ENCODE measurements at regions not wholly inside any gene's neighbourhood (a gene's known extent, or its start where the extent isn't known, plus 50 kb on each side); places are given as distances from the start of the nearest gene placed in this dataset.
"Not testable (repeated sequence)": the region's sequence is repeated elsewhere in the genome, so short reads cannot be mapped to it uniquely, and the experiment has no call there.

DNA sequence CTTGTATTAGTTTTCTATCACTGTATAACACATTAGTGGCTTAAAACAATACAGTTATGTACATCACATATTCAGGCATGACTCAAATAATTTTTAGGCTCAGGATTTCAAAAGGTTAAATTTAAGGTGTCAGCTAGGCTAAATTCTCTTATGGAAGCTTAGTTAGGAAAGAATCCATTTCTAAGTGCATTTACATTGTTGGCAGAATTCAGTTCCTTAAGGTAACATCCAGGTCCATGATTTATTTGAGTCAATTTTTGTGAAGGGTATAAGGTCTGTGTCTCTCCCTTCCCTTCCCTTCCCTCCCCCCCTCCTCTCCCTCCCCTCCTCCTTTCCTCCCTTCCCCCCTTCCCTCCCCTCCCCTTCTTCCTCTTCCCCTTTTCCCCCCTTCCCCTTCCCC is 399.0 kb upstream of the CNTN5 start:
- no peak for DNase-seq

- no peak for DNase-seq
Measured at GRCh38 chr11:98625526-98625925, 395.2 kb upstream of the CNTN5 start.

DNA sequence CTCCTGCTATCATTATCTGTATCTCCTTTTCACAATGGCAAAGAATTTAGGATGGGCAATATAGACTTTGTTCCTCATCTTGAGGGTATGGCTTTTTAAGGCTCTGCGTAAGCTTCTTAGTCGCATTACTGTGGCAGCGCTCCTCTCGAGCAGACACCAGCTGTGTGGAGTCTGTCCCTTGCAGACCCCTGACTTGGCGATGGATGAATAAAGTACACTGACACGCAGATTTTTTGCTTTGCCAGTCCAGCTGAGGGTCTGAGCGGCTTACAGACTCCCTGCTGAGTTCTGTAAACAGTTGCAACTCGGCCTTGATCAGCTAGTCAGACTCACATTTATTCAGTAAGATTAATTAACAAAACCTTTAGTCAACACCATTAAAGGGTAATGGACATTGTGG is 390.0 kb upstream of the CNTN5 start:
- DNase-seq, result no peak

GRCh38 chr11:98657711-98658110 is 363.0 kb upstream of the CNTN5 start:
- DNase-seq, result no peak

DNA sequence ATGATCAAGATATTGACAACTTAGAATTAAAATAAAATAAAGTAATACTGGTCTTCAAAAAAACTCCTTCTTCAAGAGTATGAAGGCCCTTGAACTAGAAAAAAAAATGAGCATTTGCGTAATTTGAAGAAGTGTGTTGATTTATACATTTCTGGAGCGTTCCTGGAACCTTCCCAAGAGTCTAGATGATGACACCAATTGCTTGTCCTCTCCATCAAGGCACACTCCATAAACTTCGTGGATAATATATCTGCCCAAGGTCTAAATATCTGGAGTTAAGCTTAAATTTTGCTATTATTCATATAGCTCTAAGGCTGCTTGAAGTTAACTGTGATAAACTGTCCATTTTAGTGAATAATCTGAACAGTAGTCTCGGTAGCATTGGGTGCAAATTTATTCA is 361.3 kb upstream of the CNTN5 start:
- no peak for DNase-seq

DNA sequence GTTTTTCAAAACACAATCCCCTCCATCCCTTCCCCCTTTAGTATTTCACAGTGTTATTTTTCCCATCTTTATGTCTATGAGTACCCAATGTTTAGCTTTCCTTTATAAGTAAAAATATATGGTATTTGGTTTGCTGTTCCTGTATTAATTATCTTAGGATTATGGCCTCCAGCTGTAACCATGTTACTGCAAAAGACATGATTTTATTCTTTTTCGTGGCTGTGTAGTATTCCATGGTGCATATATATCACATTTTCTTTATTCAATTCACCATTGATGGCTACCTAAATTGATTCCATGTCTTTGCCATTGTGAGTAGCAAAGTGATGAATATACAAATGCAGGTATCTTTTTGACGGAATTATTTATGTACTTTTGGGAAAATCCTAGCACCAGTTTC is 346.4 kb upstream of the CNTN5 start:
- no peak for DNase-seq

- no peak for DNase-seq
Measured at GRCh38 chr11:98679673-98680072, 341.1 kb upstream of the CNTN5 start.

GRCh38 chr11:98701541-98701940 is 319.2 kb upstream of the CNTN5 start:
- no peak for DNase-seq

DNA sequence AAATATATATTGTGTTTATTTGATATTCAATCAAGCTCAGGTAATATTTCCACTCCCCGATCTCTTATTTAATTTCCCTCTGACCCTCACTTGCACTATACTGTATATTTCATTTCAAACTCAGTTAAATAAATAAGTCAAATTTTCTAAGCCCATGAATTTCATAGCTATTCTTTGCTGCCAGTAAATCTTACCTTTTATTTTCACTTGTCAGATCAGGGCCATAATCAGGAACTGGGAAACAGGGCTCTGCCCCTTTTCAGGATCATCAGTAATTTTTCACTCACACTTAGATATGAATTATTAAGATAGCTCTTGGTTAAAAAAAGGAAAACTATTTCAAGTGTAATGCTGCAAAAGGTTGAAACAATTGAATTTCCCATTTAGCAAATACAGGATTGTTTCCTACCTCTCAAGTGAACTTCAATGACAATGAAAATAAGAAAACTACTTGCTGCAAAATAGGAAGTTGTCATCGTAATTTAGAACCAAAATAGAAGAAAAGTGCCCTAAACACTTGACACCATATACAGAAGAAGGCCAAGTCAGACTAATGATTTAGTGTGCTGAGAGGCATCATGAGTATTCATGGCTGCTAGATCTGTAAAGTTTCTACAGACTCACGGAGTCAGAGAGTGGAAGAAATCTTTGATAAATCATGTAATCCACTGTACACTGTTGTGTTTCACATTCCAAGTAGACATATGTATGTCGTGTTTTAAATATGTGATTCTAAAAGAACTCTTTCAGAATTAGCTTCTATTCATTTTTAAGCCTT is 316.8 kb upstream of the CNTN5 start:
- DNase-seq, result no peak

- no peak for DNase-seq
Measured at GRCh38 chr11:98710026-98710425, 310.7 kb upstream of the CNTN5 start.

DNA sequence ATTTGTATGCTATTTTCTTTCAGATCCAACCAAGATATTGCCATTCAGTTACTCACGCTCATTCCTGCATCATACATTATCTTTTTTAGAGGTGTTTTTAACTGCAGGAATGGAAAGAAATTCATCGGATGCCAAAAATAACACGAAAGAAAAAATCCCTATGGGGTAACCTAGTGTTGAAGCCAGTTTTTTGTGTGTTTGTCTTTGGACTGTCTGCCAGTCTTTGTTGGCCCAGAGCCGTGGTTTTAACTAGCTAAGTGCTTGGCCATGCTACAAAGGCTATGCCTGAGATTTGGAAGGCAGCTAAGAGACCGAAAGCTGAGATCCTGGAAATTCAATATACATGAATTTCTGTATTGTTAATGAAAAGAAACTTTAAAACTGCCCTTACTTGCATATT is 309.8 kb upstream of the CNTN5 start:
- DNase-seq, result no peak

DNA sequence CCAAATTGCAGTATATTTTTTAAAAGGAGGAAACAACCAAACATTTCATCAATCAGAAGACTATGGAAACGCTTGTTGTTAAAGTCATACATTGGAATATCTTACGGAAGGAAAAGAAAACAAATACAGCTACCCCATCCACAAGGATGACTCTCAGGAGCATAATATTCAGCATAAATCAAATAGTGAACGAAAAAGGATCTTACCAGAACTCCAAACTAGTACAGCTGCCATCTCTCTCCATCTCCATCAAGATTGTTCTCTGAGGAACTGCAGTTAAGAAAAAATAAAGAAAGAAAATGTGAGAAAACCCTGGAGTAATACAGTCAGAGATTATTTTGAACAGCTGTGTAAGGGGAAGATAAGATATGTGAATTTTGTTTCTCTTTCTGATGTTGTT is 299.8 kb upstream of the CNTN5 start:
- no peak for DNase-seq

DNA sequence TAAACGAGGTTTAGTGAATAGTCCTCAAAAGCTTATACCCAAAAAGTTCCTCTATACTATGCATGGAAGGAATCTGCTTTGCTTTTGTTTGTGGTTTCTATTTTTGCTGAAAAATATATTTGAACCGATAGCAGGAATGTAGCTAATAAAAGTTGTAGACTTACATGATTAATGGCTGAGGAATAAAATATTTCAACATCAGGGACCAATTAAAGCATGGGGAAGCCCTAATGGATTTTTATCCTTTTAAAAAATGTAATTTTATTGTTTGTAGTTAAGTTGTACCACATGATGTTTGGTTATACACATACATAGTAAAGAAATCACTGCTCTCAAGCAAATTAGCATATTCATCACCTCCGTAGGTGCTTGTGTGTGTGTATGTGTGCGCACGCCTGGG is 295.3 kb upstream of the CNTN5 start:
- no peak for DNase-seq

GRCh38 chr11:98728421-98728820 is 292.3 kb upstream of the CNTN5 start:
- DNase-seq, result no peak

DNA sequence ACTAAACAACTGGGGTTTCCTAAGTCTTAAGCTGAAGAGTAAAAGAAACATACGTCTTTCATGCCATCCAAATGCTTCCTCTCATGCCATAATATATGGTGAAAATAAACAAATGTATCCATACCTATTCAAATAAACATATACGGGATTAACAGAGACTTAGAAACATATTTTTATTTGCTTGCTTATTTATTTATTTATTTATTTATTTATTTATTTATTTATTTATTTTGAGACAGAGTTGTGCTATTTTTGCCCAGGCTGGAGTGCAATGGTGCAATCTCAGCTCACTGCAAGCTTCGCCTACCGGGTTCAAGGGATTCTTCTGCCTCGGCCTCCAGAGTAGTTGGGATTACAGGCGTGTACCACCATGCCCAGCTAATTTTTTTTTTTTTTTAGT is 291.6 kb upstream of the CNTN5 start:
- no peak for DNase-seq

GRCh38 chr11:98732947-98733346 is 287.8 kb upstream of the CNTN5 start:
- DNase-seq, result no peak

- DNase-seq, result not testable (repeated sequence)
Measured at GRCh38 chr11:98733378-98733777, 287.4 kb upstream of the CNTN5 start.

DNA sequence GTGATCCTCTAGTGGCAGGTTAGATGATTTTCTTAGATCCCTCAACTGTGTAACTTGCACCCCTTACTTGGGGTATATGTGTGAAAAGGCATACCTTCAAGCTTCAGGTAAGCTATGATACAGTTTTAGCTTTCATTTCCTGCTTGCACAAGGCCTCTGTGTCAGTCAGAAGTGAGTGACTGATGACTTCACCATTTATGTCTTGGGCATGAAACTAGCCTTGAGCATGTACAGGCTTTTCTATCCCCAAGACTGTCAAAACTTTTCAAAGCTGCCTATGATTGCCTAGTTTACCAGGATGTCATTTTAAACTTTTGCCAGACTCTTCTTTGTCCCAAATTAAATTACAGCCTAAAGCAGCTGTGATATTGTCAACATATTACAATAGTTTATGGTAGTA is 286.1 kb upstream of the CNTN5 start:
- no peak for DNase-seq

GRCh38 chr11:98736833-98737232 is 283.9 kb upstream of the CNTN5 start:
- no peak for DNase-seq

GRCh38 chr11:98740321-98740720 is 280.4 kb upstream of the CNTN5 start:
- no peak for DNase-seq

GRCh38 chr11:98763446-98763845 is 257.3 kb upstream of the CNTN5 start:
- DNase-seq, result not testable (repeated sequence)

DNA sequence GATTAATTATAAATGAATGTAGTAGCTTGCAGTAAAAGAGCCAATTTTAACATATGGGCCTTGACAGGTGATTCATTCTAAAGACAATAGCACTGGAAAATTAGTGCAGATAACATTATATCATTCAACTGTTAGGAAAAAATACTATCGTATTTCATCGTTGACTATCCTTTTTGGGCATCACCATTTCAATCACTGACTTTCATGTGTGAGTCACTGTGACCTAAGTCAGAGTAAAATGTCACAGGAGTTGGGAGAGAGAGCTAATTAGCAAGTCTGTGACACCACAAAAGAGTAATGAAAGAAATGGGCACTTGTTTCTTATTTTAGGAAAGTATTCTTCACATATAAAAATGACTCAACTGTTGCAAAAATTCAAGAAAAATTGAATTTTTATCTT is 253.8 kb upstream of the CNTN5 start:
- no peak for DNase-seq

DNA sequence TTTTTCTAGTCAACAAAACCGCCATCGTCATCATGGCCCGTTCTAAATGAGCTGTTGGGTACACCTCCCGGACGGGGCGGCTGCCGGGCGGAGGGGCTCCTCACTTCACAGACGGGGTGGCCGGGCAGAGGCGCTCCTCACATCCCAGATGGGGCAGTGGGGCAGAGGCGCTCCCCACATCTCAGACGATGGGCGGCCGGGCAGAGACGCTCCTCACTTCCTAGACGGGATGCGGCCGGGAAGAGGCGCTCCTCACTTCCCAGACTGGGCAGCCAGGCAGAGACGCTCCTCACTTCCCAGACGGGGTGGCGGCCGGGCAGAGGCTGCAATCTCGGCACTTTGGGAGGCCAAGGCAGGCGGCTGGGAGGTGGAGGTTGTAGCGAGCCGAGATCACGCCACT is 250.7 kb upstream of the CNTN5 start:
- DNase-seq, result not testable (repeated sequence)

DNA sequence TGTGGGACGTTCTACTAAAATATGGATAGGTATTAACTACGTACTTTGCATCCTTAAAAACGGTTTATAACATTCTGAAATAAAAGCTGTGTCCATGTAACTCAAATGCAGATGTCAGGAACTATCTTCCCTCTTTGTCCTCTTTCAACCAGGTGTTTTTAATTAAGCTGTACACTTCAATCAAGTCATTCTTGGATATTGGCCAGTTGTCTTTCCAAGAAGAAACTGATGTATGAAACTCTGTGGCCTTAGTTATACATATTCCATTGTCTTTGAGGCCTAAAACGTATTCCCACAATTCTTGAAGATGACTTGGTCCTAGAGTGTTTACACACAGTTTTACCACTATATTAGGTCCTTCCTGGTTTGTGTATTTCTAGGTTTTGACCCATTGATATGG is 249.0 kb upstream of the CNTN5 start:
- DNase-seq, result no peak

- no peak for DNase-seq
Measured at GRCh38 chr11:98772893-98773292, 247.9 kb upstream of the CNTN5 start.

Data from CD4-positive, alpha-beta T cell treated with Interleukin-4 for 4 hours (primary cell).